SK-N-SH (cell line): ENCODE measurements at regions not wholly inside any gene's neighbourhood (a gene's known extent, or its start where the extent isn't known, plus 50 kb on each side); places are given as distances from the start of the nearest gene placed in this dataset.

Experiments
- CTCF ChIA-PET: fragments of 300-600, 350-600 bp; formaldehyde crosslinking; extraction: SDS; loops from one replicate; lab custom pipeline; 2021; lab: Yijun Ruan, JAX
- POLR2A ChIA-PET: fragments of 350-600 bp; sonication (Branson Sonifier 250); formaldehyde crosslinking; extraction: SDS; loops from one replicate; lab custom pipeline; 2020; ENCODE audit warnings: antibody characterized with exemption, inconsistent platforms; lab: Yijun Ruan, JAX
- DNase-seq: peaks from one replicate; pipeline ENCODE4 v3.0.0; 2012
- H2AFZ ChIP-seq: fragments of 200-600 bp; sonication (generic); 2 replicates; pipeline ENCODE4 v1.8.1; 2016; ENCODE audit warnings: antibody characterized with exemption, mild to moderate bottlenecking, low read depth
- H3F3A ChIP-seq: fragments of 200-600 bp; sonication (generic); replicated peaks from 2 replicates; pipeline ENCODE3; 2016; ENCODE audit warnings: antibody characterized with exemption, mild to moderate bottlenecking; ENCODE audit not compliant: insufficient read depth
- H3K27ac ChIP-seq, 2 experiments: fragments of 200-500 bp in 1 of 2; fragments of 200-600 bp in 1 of 2; sonication (Bioruptor generic) in 1 of 2; sonication (generic), shearing (Covaris generic) in 1 of 2; 2 replicates each; pipeline versions ENCODE4 v1.5.1 to v1.6.1; 2014 to 2016; ENCODE audit warnings: low read depth in 2 of 2, inconsistent platforms in 1 of 2, low read length in 1 of 2, mild to moderate bottlenecking in 1 of 2, mixed read lengths in 1 of 2
- H3K27me3 ChIP-seq: fragments of 200-600 bp; sonication (generic), shearing (Covaris generic); 2 replicates; pipeline ENCODE4 v1.6.1; 2016; ENCODE audit warnings: mixed run types; ENCODE audit not compliant: insufficient read depth
- H3K36me3 ChIP-seq, 2 experiments: fragments of 200-500 bp in 1 of 2; fragments of 200-600 bp in 1 of 2; sonication (Bioruptor generic) in 1 of 2; sonication (generic) in 1 of 2; replicated peaks in 1 of 2; 2 replicates each; pipeline versions ENCODE3 to v1.5.1; 2014 to 2016; ENCODE audit warnings: low read length in 1 of 2, mild to moderate bottlenecking in 1 of 2; ENCODE audit not compliant: insufficient read depth in 2 of 2, control insufficient read depth in 1 of 2
- H3K4me1 ChIP-seq, 2 experiments: fragments of 200-500 bp in 1 of 2; fragments of 200-600 bp in 1 of 2; sonication (Bioruptor generic) in 1 of 2; sonication (generic), shearing (Covaris generic) in 1 of 2; 2 replicates each; pipeline versions ENCODE4 v1.5.1 to v1.6.1; 2014 to 2016; ENCODE audit warnings: low read depth in 1 of 2, low read length in 1 of 2, mixed run types in 1 of 2; ENCODE audit not compliant: insufficient read depth in 2 of 2, control insufficient read depth in 1 of 2
- H3K4me2 ChIP-seq: fragments of 200-600 bp; sonication (generic), shearing (Covaris generic); 2 replicates; pipeline ENCODE4 v1.6.1; 2017; ENCODE audit warnings: mixed run types
- H3K4me3 ChIP-seq, 2 experiments: fragments of 200-500 bp in 1 of 2; fragments of 200-600 bp in 1 of 2; sonication (Bioruptor generic) in 1 of 2; sonication (generic), shearing (Covaris generic) in 1 of 2; 2 replicates each; pipeline versions ENCODE4 v1.5.1 to v1.8.1; 2014 to 2016; ENCODE audit warnings: low read depth in 2 of 2, inconsistent platforms in 1 of 2, low read length in 1 of 2, mild to moderate bottlenecking in 1 of 2, mixed read lengths in 1 of 2, moderate library complexity in 1 of 2
- H3K79me2 ChIP-seq: fragments of 200-600 bp; sonication (generic); 2 replicates; pipeline ENCODE4 v1.8.1; 2017; ENCODE audit warnings: mild to moderate bottlenecking; ENCODE audit not compliant: insufficient read depth
- H3K9ac ChIP-seq: fragments of 200-600 bp; sonication (generic); 2 replicates; pipeline ENCODE4 v1.6.1; 2017; ENCODE audit warnings: mixed run types
- H3K9me2 ChIP-seq: fragments of 200-600 bp; sonication (generic); 2 replicates; pipeline ENCODE4 v1.6.1; 2017; ENCODE audit warnings: mixed run types
- H3K9me3 ChIP-seq: fragments of 200-600 bp; sonication (generic); 2 replicates; pipeline ENCODE4 v1.6.1; 2017; ENCODE audit warnings: mixed run types, mild to moderate bottlenecking, moderate library complexity
- H4K20me1 ChIP-seq: fragments of 200-600 bp; sonication (generic); 2 replicates; pipeline ENCODE4 v1.6.1; 2017; ENCODE audit warnings: mild to moderate bottlenecking, mixed run types; ENCODE audit not compliant: insufficient read depth
- ELF1 ChIP-seq: IDR thresholded peaks from 2 replicates; pipeline ENCODE4 v1.4.0; 2012
- FOSL2 ChIP-seq: IDR thresholded peaks from 2 replicates; pipeline ENCODE4 v1.4.0; 2012; ENCODE audit warnings: low read depth, mild to moderate bottlenecking, moderate library complexity, borderline replicate concordance
- MEF2A ChIP-seq: IDR thresholded peaks from 2 replicates; pipeline ENCODE4 v1.4.0; 2012; ENCODE audit warnings: low read depth, borderline replicate concordance
- NRF1 ChIP-seq: IDR thresholded peaks from 2 replicates; pipeline ENCODE4 v1.6.1; 2012; ENCODE audit warnings: low read depth, mild to moderate bottlenecking, low read length
- RAD21 ChIP-seq: IDR thresholded peaks from 2 replicates; pipeline ENCODE4 v1.6.1; 2012; ENCODE audit warnings: mild to moderate bottlenecking, low read length
- REST ChIP-seq: IDR thresholded peaks from 2 replicates; pipeline ENCODE4 v1.6.1; 2012; ENCODE audit warnings: mild to moderate bottlenecking, low read depth, low read length, moderate library complexity
- TCF12 ChIP-seq: IDR thresholded peaks from 2 replicates; pipeline ENCODE4 v1.4.0; 2012
- TEAD4 ChIP-seq: IDR thresholded peaks from 2 replicates; pipeline ENCODE4 v1.4.0; 2012; ENCODE audit warnings: mild to moderate bottlenecking, borderline replicate concordance; ENCODE audit not compliant: insufficient read depth
- USF1 ChIP-seq: IDR thresholded peaks from 2 replicates; pipeline ENCODE4 v1.4.0; 2012; ENCODE audit warnings: low read depth, borderline replicate concordance
- YY1 ChIP-seq: IDR thresholded peaks from 2 replicates; pipeline ENCODE4 v1.4.0; 2012; ENCODE audit warnings: low read depth, mild to moderate bottlenecking
- WGBS: methylation state at CpG from one replicate; pipeline ENCODE4 v1.1.6; 2017; ENCODE audit warnings: low lambda C conversion rate; 5-methylcytosine and 5-hydroxymethylcytosine counted together
- TF ChIP-seq, protein P1 (sequence below): IDR thresholded peaks from 2 replicates; pipeline ENCODE4; 2012
- TF ChIP-seq, protein P2 (sequence below): fragments of 150-350 bp; IDR thresholded peaks from 2 replicates; pipeline ENCODE4 v1.6.1; 2017; ENCODE audit warnings: antibody characterized with exemption, low read length, low read depth, borderline replicate concordance

GRCh38 chr14:56036353-56036752 lies 81.9 kb upstream of the PELI2 start:
- Histone ChIP-seq H2AFZ (no peak overlapping the region), H4K20me1 (no peaks in the 10 kb centered on the region), H3K9ac (no peak overlapping the region), H3K27ac (no peak overlapping the region), H3K4me1 (no peaks in the 10 kb centered on the region), H3K36me3 (no peaks in the 10 kb centered on the region), H3K27me3 (no peaks in the 10 kb centered on the region), H3K9me3 (no peaks in the 10 kb centered on the region), H3K79me2 (no peaks in the 10 kb centered on the region), H3K4me2 (no peak overlapping the region), H3K4me3 (no peak overlapping the region), H3K9me2 (no peaks in the 10 kb centered on the region), H3F3A (no peaks in the 10 kb centered on the region)
- no peak for DNase-seq
- TF ChIP-seq, protein P1, sequence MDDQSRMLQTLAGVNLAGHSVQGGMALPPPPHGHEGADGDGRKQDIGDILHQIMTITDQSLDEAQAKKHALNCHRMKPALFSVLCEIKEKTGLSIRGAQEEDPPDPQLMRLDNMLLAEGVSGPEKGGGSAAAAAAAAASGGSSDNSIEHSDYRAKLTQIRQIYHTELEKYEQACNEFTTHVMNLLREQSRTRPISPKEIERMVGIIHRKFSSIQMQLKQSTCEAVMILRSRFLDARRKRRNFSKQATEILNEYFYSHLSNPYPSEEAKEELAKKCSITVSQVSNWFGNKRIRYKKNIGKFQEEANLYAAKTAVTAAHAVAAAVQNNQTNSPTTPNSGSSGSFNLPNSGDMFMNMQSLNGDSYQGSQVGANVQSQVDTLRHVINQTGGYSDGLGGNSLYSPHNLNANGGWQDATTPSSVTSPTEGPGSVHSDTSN: no peak
- no peak for TF ChIP-seq RAD21
- ChIA-PET POLR2A (no interaction called here), CTCF (no interaction called here)
- 16% methylated on average over 5 of the region's 5 CpGs for WGBS

DNA sequence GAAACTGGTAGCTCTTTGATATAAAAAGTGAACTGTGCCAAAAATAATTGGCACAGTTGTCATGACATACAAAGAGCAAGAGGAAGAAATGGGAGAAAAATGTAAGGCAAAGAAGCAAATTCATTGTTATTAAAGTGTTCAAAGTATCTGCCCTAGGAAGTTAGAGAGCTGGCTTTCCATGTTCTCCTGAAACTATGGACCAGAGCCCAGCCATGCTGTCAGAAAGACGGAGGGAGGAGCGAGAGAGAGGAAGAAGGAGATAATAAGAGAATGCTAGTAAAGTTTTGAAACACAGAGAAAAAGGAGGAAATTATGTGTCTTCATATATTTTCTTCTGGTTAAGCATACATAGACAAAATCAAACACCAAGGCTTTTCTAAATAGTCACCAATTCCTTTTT lies 78.1 kb upstream of the PELI2 start:
- H3K9ac ChIP-seq: no peak overlapping the region
- no peaks in the 10 kb centered on the region for H3K79me2 ChIP-seq
- TF ChIP-seq REST (no peak), YY1 (no peak), ELF1 (no peak)
- H4K20me1 ChIP-seq: no peaks in the 10 kb centered on the region
- H2AFZ ChIP-seq: no peak overlapping the region
- no peaks in the 10 kb centered on the region for H3K36me3 ChIP-seq
- H3K4me1 ChIP-seq: no peaks in the 10 kb centered on the region
- no peak for DNase-seq
- ChIA-PET CTCF (no interaction called here), POLR2A (no interaction called here)
- H3K9me3 ChIP-seq: no peaks in the 10 kb centered on the region
- no peak overlapping the region for H3K27ac ChIP-seq
- H3K27me3 ChIP-seq: no peaks in the 10 kb centered on the region
- WGBS: 6% methylated on average over 2 of the region's 2 CpGs
- H3F3A ChIP-seq: no peaks in the 10 kb centered on the region
- H3K4me2 ChIP-seq: no peak overlapping the region
- H3K4me3 ChIP-seq: no peak overlapping the region
- H3K9me2 ChIP-seq: no peaks in the 10 kb centered on the region

- Histone ChIP-seq H3K36me3 (no peaks in the 10 kb centered on the region), H3K4me2 (no peak overlapping the region), H3K4me1 (no peaks in the 10 kb centered on the region), H3K9me2 (no peaks in the 10 kb centered on the region), H3F3A (no peaks in the 10 kb centered on the region), H4K20me1 (no peaks in the 10 kb centered on the region), H3K27ac (no peak overlapping the region), H3K79me2 (no peaks in the 10 kb centered on the region), H3K9ac (no peak overlapping the region), H3K27me3 (no peaks in the 10 kb centered on the region), H2AFZ (no peak overlapping the region), H3K9me3 (no peaks in the 10 kb centered on the region), H3K4me3 (no peak overlapping the region)
- CTCF ChIA-PET: no interaction called here
- POLR2A ChIA-PET: no interaction called here
- TF ChIP-seq TCF12: no peak
- TF ChIP-seq, protein P2, sequence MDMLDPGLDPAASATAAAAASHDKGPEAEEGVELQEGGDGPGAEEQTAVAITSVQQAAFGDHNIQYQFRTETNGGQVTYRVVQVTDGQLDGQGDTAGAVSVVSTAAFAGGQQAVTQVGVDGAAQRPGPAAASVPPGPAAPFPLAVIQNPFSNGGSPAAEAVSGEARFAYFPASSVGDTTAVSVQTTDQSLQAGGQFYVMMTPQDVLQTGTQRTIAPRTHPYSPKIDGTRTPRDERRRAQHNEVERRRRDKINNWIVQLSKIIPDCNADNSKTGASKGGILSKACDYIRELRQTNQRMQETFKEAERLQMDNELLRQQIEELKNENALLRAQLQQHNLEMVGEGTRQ: no peak
- TF ChIP-seq FOSL2: no peak
- TF ChIP-seq MEF2A: no peak
- no peak for TF ChIP-seq TEAD4
- TF ChIP-seq USF1: no peak
- TF ChIP-seq NRF1: no peak
- 9% methylated on average over 2 of the region's 2 CpGs for WGBS
- DNase-seq: no peak
Measured at GRCh38 chr14:56044196-56044595, 74.0 kb upstream of the PELI2 start.
